ENCODE measurements at regions not wholly inside any gene's neighbourhood (a gene's known extent, or its start where the extent isn't known, plus 50 kb on each side); places are given as distances from the start of the nearest gene placed in this dataset.

GRCh38 chr4:3851211-3851610 lies 85.0 kb downstream of the ADRA2C start:
- DNase-seq (ENCODE audit: low spot score), result no peak
- no peak for ATAC-seq

DNA sequence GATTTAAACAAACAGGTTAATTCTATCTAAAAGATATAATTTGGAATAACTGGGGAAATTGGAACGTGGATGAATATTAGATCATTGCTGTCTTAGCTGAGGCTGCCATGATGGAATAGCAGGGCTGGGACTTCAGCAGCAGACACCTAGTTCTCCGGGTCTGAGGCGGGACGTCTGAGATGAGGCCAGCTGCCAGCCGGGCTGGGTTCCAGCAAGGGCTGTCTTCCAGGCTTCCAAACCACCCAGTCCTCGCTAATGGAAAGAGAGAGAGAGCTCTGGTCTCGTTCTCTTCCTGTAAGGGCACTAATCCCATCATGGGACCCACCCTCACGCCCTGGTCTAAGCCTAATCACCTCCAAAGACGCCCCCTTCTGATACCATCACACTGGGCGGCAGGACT lies 85.7 kb downstream of the ADRA2C start:
- ATAC-seq (peak; percentile 37), DNase-seq (ENCODE audit: low spot score) (no peak)

GRCh38 chr4:3852309-3852708 lies 86.1 kb downstream of the ADRA2C start:
- no peak for DNase-seq (ENCODE audit: low spot score)
- no peak for ATAC-seq

DNA sequence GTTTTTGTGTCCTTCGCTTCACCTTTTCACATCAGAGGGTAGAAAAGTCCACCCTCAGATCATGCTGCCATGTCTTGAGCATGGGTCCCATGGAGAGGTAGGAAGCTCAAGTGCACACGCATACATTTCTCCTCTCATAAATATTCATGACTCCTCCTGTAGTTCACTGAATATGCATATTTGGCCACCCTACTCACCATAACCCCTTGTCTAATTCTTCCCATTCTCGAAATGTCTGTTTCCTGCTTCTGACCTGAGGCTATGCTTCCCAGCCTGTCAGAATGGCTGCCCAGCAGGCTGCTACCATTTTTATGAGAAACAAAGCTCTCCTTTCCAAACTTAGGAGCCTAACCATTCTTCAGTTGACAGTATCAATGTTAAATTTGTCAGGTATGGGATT lies 86.5 kb downstream of the ADRA2C start:
- DNase-seq (ENCODE audit: low spot score) (no peak), ATAC-seq (no peak)

GRCh38 chr4:3853388-3854035 lies 87.3 kb downstream of the ADRA2C start:
- no peak for DNase-seq (ENCODE audit: low spot score)
- no peak for ATAC-seq

- DNase-seq (ENCODE audit: low spot score) (no peak), ATAC-seq (no peak)
Observed at GRCh38 chr4:3854661-3855060, 88.5 kb downstream of the ADRA2C start.

DNA sequence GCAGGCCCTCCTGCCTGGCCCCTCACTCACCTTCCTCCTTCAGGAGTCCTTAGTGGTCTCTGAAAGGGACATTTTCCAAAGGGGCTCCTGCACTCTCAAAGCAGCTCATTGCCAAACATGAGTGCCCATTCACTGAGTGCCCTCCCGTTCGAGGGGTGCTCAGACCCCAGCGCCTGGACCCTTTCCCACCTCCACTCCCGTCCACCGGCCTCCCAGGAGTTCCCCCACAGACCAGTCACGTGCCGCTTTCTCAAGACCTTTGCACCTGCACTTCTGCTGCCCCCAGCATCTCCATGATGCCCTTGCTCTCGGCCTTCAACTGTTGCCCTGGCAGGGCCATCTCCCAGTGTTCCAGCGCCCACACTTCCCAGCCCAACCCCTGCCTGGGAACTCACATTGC lies 89.5 kb downstream of the ADRA2C start:
- ATAC-seq, result no peak
- DNase-seq (ENCODE audit: low spot score), result no peak

DNA sequence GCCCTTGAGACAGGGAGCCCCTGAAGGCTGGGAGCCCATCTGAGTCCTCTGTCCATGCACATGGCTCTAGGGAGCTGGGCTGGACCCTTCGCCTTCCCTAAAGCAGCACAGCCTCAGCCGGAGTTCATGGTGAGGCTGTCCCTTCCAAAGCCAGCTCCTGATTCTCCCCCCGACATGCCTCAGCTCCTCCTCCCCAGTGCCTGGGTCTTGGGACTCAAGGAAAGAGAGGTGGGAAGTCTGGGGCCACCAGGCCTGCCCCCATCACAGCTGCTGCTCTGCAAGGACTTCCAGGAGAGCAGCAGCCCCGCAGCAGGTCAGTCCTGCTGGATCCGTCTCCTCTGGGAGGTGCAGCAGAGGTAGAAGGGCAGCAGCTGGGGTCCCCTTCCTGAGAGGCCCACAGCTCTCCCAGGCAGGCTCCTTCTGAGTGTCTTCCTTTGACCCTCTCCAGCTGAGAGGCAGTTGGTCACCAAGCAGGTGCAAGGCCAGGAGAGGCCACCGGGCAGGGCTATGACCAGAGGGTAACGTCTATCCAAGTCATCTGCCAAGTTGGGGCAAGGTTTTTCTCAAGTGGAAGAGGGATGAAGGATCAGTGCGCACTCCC lies 90.5 kb downstream of the ADRA2C start:
- ATAC-seq, result no peak
- DNase-seq (ENCODE audit: low spot score), result no peak

- DNase-seq (ENCODE audit: low spot score) (no peak), ATAC-seq (no peak)
Observed at GRCh38 chr4:3857269-3857926, 91.2 kb downstream of the ADRA2C start.

GRCh38 chr4:3858046-3858730 lies 92.0 kb downstream of the ADRA2C start:
- ATAC-seq, result no peak
- no peak for DNase-seq (ENCODE audit: low spot score)

DNA sequence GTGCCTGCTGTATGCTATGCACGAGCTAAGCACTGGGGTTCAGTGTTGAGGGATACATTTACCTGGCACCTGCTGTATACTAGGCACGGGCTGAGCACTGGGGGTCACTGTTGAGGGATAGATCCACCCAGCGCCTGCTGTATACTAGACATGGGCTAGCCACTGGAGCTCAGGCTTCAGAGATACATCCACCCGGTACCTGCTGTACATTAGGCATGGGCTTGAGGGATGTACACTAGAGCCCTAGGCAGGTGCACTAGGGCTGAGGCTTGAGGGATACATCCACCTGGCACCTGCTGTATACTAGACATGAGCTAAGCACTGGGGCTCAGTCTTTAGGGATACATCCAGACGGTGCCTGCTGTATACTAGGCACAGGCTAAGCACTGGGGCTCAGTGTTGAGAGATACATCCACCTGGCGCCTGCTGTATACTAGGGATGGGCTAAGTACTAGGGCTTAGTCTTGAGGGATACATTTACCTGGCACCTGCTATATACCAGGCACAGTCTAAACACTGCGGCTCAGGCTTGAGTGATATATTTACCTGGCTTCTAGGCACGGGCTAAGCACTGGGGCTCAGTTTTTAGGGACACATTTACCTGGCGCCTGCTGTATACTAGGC lies 92.7 kb downstream of the ADRA2C start:
- no peak for ATAC-seq
- no peak for DNase-seq (ENCODE audit: low spot score)

GRCh38 chr4:3859571-3859970 lies 93.4 kb downstream of the ADRA2C start:
- no peak for ATAC-seq
- DNase-seq (ENCODE audit: low spot score), result no peak

DNA sequence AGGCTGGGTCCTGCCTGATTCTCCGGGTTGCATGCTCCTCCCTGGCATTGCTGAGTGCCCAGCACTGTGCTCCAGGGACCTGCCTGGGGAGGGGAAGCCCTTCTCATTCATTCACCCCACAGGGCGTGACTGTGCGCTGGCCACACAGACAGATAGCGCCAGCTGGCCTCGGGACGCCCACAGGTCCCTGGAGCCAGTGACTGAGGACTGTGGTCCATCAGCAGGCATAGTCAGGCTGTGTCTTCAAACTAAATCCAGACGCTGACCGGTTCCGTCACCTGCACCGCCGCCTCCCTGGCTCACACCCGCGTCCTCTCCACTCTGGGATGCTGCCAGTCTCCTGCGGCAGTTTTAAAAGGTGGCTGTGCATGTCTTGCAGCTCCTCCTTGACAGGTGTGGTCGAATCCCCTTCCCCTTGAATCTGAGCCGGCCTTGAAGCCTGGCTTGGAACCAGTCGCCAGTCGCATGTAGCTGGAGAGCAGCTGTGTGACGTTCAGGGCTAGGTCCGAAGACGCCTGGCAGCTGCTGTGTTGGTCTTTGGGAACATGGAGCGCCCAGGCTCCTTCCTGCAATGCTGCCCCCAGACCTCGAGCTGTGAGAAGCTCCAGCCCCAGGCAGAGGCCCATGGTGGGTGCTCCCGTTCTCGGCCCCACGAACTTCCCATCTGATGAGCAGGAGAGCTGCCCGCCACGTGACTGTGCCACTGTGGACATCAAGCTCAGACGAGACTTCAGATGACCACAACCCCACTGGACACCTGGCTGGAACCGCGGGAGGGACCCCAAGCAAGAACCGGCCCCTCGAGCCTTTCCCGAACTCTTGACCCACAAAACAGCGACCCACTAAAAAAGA lies 94.1 kb downstream of the ADRA2C start:
- no peak for DNase-seq (ENCODE audit: low spot score)
- no peak for ATAC-seq

GRCh38 chr4:3860913-3861636 lies 94.9 kb downstream of the ADRA2C start:
- no peak for DNase-seq (ENCODE audit: low spot score)
- ATAC-seq, result no peak

GRCh38 chr4:3861720-3862639 lies 95.8 kb downstream of the ADRA2C start:
- ATAC-seq, result no peak
- DNase-seq (ENCODE audit: low spot score), result no peak

DNA sequence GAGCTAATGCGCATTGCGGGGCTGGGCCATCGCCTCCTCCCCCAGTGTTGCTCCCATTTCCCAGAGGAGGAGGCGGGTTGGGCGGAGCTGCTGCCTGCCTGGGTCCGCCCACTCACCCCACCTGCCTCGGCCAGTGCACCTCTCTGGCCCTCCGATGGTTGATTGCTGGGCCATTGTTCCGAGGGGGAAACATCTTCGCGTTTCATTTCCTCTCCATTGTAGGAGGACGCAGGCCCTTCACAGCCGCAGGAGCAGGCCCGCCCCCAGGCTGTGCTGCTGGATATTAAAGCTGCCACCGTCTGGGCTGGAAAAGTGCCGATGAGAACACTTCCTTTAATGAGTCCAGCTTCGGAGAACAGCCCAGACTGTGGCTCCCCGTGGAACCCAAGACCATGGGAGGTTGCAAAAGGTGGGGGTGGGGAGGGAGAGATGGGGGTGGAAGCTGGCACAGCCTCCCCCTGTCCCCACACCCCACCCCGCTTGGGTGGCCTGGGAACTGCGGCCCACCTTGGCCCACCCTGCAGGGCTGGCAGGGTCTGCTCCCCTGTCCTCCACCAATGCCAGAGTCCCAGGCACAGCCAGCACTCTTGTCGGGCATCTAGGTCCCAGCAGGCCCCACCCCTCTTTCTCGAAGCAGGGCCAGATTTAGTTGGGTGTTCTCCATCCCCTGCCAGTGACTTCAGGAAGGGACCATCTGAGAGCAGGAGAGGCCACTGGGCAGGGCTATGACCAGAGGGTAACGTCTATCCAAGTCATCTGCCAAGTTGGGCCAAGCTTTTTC lies 96.6 kb downstream of the ADRA2C start:
- DNase-seq (ENCODE audit: low spot score), result no peak
- ATAC-seq, result no peak

DNA sequence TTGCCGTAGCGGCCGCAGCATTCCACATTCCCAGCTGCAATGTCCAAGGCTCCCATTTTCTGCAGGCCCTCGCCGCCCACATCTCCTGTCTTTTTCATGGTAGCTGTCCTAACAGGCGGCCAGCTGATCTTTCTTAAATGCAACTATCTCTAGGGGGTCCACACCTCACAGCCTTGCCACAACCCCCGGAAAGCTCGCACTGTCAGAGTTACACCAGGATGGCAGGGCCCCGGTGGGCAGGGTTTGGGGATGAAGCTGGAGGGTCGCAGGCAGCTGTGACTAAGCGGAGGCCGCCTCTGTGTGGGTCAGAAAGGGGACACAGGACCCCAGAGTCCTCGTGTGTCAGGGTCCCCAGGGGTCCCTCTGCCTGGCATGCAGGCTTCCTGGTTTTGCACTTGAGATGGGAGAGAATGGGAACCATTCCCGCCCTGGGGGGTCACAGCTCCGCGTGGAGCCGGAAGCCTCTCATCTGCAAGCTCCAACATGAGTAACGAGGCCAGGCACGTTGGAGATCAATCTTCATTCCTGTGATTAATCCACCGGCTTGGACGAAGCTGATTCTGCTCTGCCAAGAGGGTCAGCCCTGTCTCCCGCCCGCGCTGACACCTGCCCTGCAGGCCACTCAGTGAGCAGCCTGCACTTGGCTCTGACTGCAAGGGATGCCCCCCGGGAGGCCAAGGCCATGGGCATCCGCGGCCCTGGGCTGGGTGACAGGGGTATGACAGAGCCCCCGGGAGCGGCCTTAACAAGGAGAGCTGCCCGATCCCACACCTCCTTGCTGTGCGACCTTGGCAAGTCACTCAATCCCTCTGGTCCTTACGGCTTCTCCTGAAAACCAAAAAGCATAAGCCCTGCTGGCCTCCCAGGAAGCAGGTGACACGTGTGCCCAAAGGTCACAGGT lies 97.9 kb downstream of the ADRA2C start:
- DNase-seq (ENCODE audit: low spot score) (no peak), ATAC-seq (no peak)
